ENCODE measurements at regions not wholly inside any gene's neighbourhood (a gene's known extent, or its start where the extent isn't known, plus 50 kb on each side); places are given as distances from the start of the nearest gene placed in this dataset.

GRCh38 chr12:3950714-3951320 lies 77.6 kb upstream of the PARP11 start:
- DNase-seq, result peak in 3 of 6 experiments; percentile 44 to 66 (median 58)

DNA sequence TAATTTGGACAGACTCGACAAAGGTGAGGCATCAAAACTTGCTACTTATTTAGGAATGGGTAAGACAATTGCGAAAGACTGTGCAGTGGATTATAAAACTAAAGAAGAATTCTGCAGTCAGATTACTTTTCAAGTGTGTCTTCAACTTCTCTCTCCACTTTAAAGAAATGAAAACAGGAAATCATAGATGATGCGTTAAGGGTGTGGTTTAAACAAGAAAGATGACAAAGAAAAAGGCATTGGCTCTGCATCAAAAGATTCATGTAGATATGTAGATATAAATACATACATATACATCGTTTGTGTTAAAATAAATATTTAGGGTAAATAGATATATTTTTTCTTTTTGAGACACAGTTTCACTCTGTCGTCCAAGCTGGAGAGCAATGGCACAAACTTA lies 74.6 kb upstream of the PARP11 start:
- DNase-seq, result peak in 3 of 6 experiments; percentile 81 to 84 (median 84)

DNA sequence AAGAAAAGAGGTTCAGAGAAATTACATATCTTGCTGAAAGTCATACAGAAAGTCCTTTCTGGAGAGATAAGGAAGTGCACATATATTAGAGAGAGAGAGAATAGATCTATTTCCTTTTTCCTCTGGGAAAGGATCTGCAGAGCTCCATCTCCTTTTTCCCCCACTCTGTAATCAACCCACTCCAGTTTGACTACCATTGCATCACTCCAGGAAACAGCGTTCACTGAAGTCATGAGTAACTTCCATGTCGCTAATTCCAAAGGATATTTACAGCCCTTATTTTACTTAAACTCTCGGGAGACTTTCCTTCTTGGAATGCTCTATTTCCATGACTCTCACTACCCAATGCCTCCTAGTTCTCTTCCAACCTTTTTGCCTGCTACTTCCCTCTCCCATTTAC lies 72.5 kb upstream of the PARP11 start:
- DNase-seq, result no peak

DNA sequence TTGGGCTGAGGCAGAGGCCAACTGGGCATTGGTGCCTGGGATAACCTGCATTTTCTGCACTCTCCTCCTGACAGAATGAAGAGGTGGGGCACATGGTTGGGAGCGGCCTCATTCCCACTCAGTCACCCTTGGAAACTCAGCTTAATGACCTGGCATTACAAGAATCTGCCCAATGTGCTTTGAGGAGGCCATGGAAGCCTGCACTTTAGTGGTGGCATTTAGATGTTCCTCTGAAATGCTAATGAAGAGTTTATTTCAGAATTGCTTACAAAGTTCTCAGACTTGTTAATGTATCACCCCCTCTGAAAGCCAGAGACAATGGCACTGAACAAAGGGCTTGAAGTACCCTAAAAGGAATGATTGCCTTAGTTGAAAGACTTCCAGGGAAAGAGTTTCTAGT lies 71.4 kb upstream of the PARP11 start:
- no peak for DNase-seq

GRCh38 chr12:3938042-3938544 lies 64.9 kb upstream of the PARP11 start:
- DNase-seq, result no peak

DNA sequence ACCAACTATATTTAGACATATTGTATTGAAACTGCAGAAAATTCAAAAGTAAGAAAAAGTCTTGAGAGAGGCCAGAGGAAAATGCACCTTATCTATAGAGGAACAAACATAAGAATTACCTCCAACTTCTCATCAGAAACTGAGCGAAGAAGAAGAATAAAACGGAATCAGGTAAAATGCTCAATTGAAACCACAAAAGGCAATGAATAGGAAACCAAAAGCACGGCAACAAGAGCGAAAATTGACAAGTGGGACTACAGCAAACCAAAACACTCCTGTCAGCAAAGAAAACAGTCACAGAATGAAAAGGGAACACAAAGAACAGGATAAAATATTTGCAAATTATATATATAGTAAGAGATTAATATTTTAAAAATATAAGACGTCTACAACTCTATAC lies 61.9 kb upstream of the PARP11 start:
- DNase-seq, result peak in 3 of 6 experiments; percentile 56 to 59 (median 58)

DNA sequence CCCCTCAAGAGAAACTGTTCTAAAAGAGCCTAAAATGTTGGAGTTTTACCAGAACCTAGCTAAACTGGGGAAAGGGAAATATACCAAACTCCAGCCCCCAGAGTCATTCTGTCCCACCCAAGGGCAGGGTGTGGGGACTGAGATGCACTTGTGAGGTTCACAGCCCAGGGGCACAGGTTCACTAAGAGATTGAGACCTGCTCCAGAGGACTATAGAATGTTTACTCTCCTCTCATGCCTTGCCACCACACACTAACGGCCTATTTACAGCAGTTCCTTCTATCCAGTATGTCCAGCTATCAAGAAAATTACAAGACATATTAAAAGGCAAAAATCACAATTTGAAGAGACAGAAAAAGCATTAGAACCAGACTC lies 60.6 kb upstream of the PARP11 start:
- DNase-seq, result no peak

GRCh38 chr12:3933074-3933818 lies 60.0 kb upstream of the PARP11 start:
- DNase-seq, result peak in 2 of 6 experiments; percentile 23 to 29

DNA sequence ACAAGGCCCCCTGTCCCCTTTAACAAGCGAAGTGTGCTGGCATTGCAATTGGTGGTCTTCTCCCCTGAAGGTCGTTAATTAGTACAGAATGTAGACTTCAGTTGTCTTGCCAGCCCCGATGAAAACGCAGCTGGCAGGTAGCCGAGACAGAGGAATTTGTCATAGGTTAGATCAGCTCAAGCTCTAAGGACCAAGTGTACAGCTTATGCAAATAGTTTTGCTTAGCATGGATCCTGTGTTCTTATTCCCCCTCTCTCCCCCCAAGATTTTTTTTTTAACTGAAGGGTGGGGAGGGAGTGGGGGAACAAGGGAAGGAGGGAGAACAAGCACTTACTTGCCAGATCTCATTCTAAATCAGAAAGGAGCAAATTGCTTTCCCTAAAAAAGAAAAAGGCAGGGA lies 58.6 kb upstream of the PARP11 start:
- DNase-seq, result no peak

- DNase-seq, result peak in 2 of 6 experiments; percentile 20 to 27
Observed at GRCh38 chr12:3931206-3931605, 58.0 kb upstream of the PARP11 start.

GRCh38 chr12:3929875-3930615 lies 56.8 kb upstream of the PARP11 start:
- no peak for DNase-seq

DNA sequence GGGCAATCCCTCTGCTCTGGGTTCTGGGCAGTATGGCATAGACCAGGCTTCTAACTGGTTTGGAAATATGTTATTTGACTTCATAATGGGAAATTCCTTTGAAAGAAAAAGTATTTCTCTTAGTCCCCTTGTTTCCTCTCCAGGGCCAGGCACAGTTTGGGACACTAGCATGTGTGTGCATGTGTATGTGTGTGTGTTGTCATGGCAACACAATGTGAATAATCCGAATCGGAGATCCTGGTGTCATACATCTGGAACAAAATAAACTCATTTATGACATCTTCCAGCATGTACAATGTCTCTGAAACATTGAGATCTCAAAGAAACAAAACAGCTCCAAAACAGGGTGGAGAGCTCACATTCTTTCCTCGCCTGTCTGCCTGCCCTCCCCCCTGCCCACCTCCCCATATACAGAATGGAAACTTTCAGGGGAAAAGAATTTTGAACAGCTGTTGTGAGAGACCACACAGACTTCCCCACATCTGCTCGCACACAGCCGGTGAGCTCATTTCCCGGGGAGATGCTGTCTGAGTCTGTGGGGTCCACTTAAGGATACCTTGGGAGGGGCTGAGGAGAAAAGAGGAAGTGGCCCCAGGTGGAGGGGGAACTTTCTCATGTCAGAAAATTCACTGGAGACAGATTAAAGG lies 55.5 kb upstream of the PARP11 start:
- DNase-seq, result no peak

GRCh38 chr12:3925621-3926020 lies 52.4 kb upstream of the PARP11 start:
- DNase-seq, result no peak

DNA sequence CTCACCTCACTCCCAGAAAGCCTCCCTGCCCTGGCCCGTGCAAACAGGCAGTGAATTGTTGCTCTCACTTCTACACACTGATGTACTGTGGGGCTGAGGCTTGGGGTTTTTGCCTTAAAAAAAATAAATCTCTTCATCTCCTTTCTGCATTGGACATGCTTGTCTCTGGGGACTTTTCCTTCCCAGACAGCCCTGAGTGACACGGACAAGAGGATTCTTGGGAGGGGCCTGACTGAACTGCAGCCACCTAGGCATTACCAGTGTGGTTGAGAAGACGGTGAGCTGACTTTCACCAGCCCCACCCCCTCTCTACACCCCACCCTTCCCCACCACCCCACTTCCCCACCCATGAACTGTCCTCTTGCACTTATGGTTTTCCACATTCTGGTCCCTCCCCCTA lies 51.6 kb upstream of the PARP11 start:
- no peak for DNase-seq

DNA sequence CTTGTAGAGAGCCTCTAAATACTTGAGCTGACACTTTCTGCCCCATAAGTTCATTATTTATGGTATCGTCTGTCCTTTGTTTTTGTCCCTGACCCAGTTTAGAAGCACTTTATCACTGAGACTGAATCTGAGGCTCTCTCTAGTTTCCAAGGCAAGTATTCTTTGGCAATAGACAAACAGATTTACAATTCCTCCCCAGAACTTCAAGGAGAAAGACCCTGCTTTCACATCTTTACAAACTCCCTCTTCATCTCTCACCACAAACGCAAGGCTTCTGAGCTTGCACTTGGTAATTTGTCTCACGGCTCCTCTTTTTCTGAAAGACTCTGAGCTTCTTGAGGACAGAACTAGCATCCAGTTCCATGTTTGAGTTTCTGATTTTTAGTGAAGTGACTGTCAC lies 49.8 kb upstream of the PARP11 start:
- no peak for DNase-seq
